ENCODE measurements at regions not wholly inside any gene's neighbourhood (a gene's known extent, or its start where the extent isn't known, plus 50 kb on each side); places are given as distances from the start of the nearest gene placed in this dataset.

- TF ChIP-seq CTCF (IDR thresholded peaks at IDR 0.05; ENCODE audit: extremely low read depth in 1 of 2, insufficient read depth in 1 of 2, low read depth in 1 of 2, low read length in 2 of 2) (no peak), EZH2 (IDR thresholded peaks at IDR 0.05; ENCODE audit: borderline replicate concordance, low read depth, low read length, severe bottlenecking) (no peak)
Observed at GRCh38 chr6:133132466-133132971, 108.6 kb upstream of the EYA4 start.

All from endothelial cell of umbilical vein (primary cell).